ENCODE measurements at regions not wholly inside any gene's neighbourhood (a gene's known extent, or its start where the extent isn't known, plus 50 kb on each side); places are given as distances from the start of the nearest gene placed in this dataset.

DNA sequence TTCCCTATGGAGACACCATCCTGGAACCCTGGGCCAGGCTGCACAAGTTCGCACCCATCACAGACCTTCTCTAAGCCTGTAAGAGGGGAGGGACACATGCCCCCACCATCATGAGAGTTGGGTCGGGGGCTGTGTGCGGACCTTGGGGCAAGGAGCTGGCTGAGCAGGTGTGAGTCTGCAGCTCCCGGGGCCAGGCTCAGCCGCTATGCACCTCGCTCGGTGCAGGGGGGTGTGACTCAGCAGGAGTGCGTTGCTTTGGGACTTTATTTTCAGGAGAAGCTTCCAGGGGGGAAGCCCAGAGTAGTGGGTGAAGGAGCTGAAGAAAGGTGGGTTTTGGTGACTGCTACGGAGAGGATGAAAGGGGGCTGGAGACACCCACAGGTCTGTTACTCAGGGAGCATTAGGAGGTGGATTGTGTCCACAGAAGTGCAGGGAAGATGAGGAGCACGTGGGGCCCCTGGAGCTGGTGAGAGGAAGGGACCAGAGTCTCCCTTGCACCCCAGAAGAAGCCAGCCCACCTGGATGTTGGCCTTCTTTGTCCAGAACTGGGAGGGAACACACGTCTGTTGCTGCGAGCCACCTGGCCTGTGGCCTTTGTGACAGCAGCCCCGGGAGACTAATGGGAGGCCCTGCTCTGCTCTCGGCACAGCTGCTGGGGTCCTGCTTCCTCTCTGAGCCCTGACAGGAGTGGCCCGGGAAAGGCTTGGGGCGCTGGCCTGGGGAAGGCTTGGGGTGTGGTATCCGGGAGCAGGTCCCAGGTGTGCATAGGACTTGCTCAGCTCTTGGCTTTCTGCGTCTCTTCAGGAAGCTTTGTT lies 162.6 kb downstream of the TEX29 start:
- DNase-seq (no peak), ATAC-seq (no peak)
- intact Hi-C loops (cut with DNase I, micrococcal nuclease) = no loop called here
- H3K4me1 ChIP-seq (ENCODE audit: low read depth) = no peaks in the 10 kb centered on the region
- peaks cover 12% of the 10 kb centered on the region for H3K9me3 ChIP-seq
- TF ChIP-seq, protein P1, sequence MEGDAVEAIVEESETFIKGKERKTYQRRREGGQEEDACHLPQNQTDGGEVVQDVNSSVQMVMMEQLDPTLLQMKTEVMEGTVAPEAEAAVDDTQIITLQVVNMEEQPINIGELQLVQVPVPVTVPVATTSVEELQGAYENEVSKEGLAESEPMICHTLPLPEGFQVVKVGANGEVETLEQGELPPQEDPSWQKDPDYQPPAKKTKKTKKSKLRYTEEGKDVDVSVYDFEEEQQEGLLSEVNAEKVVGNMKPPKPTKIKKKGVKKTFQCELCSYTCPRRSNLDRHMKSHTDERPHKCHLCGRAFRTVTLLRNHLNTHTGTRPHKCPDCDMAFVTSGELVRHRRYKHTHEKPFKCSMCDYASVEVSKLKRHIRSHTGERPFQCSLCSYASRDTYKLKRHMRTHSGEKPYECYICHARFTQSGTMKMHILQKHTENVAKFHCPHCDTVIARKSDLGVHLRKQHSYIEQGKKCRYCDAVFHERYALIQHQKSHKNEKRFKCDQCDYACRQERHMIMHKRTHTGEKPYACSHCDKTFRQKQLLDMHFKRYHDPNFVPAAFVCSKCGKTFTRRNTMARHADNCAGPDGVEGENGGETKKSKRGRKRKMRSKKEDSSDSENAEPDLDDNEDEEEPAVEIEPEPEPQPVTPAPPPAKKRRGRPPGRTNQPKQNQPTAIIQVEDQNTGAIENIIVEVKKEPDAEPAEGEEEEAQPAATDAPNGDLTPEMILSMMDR (IDR thresholded peaks at IDR 0.05) = no peak
- H3K36me3 ChIP-seq (ENCODE audit: low read depth) = no peaks in the 10 kb centered on the region
- H3K4me3 ChIP-seq = no peak overlapping the region

GRCh38 chr13:111483621-111483987 lies 163.2 kb downstream of the TEX29 start:
- TF ChIP-seq, protein P1 (IDR thresholded peaks at IDR 0.05) = no peak
- Histone ChIP-seq H3K36me3 (ENCODE audit: low read depth) (no peaks in the 10 kb centered on the region), H3K4me1 (ENCODE audit: low read depth) (no peaks in the 10 kb centered on the region), H3K9me3 (peaks cover 12% of the 10 kb centered on the region), H3K4me3 (no peak overlapping the region)
- DNase-seq = no peak
- no peak for ATAC-seq
- intact Hi-C loops (cut with DNase I, micrococcal nuclease) = no loop called here

DNA sequence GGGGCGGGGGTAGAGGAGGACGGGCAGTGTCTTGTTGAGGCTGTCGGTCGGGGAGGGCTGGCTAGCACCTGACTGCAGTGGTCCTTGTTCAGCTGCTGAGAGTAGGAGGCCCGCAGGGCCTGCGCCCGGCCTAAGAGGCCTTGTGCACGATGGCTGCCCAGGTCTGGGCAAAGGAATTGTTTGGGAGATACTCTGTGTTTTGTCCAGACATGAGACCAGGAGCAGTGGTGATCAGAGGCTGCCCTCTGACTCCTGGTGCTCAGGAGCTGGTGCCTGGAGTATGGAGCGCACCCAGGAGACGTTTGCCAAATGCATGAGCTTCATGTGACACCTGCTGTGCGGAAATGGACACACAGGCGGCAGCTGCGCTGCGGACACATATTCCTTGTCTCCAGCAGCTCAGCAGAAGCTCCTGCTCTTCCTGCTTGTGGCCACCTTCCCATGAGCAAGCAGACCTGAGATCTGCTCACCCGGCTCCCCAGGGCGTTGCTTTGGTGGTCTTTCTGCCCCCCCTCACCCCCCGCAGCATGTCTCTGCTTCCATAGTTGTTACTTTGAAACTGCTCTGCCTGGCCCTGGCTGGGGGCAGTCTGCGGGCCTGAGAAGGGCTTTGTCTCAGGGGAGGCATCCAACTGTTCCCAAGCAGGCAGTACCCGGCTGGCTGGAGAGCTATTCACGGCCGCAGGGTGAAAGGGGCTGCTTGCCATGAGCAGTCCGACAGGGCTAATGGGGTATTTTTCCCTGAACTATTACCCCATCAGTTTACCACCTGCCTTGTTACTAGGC lies 163.9 kb downstream of the TEX29 start:
- Histone ChIP-seq H3K36me3 (ENCODE audit: low read depth) (no peaks in the 10 kb centered on the region), H3K9me3 (peaks cover 12% of the 10 kb centered on the region), H3K4me1 (ENCODE audit: low read depth) (no peaks in the 10 kb centered on the region), H3K4me3 (no peak overlapping the region)
- no peak for DNase-seq
- TF ChIP-seq, protein P1 (IDR thresholded peaks at IDR 0.05) = no peak
- no peak for ATAC-seq
- intact Hi-C loops (cut with DNase I, micrococcal nuclease) = no loop called here

- Histone ChIP-seq H3K4me3 (no peak overlapping the region), H3K9me3 (peaks cover 12% of the 10 kb centered on the region), H3K36me3 (ENCODE audit: low read depth) (no peaks in the 10 kb centered on the region), H3K4me1 (ENCODE audit: low read depth) (no peaks in the 10 kb centered on the region)
- DNase-seq = no peak
- TF ChIP-seq, protein P1 (IDR thresholded peaks at IDR 0.05) = no peak
- intact Hi-C loops (cut with DNase I, micrococcal nuclease) = no loop called here
- no peak for ATAC-seq
Measured at GRCh38 chr13:111484959-111485358, 164.5 kb downstream of the TEX29 start.

GRCh38 chr13:111485491-111486250 lies 165.2 kb downstream of the TEX29 start:
- H3K4me1 ChIP-seq (ENCODE audit: low read depth) = no peaks in the 10 kb centered on the region
- H3K4me3 ChIP-seq = no peak overlapping the region
- intact Hi-C loops (cut with DNase I, micrococcal nuclease) = no loop called here
- TF ChIP-seq, protein P1 (IDR thresholded peaks at IDR 0.05) = no peak
- ATAC-seq (no peak), DNase-seq (no peak)
- peaks cover 12% of the 10 kb centered on the region for H3K9me3 ChIP-seq
- no peaks in the 10 kb centered on the region for H3K36me3 ChIP-seq (ENCODE audit: low read depth)

Data from mucosa of descending colon (tissue), 3 donors.